Suprapubic skin (tissue), 4 donors: ENCODE measurements at regions not wholly inside any gene's neighbourhood (a gene's known extent, or its start where the extent isn't known, plus 50 kb on each side); places are given as distances from the start of the nearest gene placed in this dataset.
"Not testable (repeated sequence)": the region's sequence is repeated elsewhere in the genome, so short reads cannot be mapped to it uniquely, and the experiment has no call there.

ENCODE experiments used
- DNase-seq, 2 donors: peaks; one replicate each; pipeline ENCODE4 v3.0.0-alpha.2; 2019; ENCODE audit warnings: low spot score in 2 of 2
- H3K27ac ChIP-seq: fragments of 200-600 bp; sonication (generic); one replicate; pipeline ENCODE4 v1.5.1; 2019
- H3K27me3 ChIP-seq: fragments of 200-600 bp; sonication (generic); one replicate; pipeline ENCODE4 v1.5.1; 2019
- H3K36me3 ChIP-seq: fragments of 200-600 bp; sonication (generic); one replicate; pipeline ENCODE4 v1.5.1; 2019
- H3K4me1 ChIP-seq: fragments of 200-600 bp; sonication (generic); one replicate; pipeline ENCODE4 v1.5.1; 2019
- H3K4me3 ChIP-seq: fragments of 200-600 bp; sonication (generic); one replicate; pipeline ENCODE4 v1.5.1; 2019; ENCODE audit warnings: mild to moderate bottlenecking
- H3K9me3 ChIP-seq: fragments of 200-600 bp; sonication (generic); one replicate; pipeline ENCODE4 v1.5.1; 2019
- EP300 ChIP-seq: sonication (generic); formaldehyde crosslinking; IDR thresholded peaks from one replicate; pipeline ENCODE4 v1.6.1; 2017; ENCODE audit warnings: antibody characterized with exemption
- POLR2A ChIP-seq, 2 donors: fragments of 450-650 bp; IDR thresholded peaks; one replicate each; pipeline ENCODE4 v1.6.1; 2017; ENCODE audit warnings: antibody characterized with exemption in 2 of 2, mild to moderate bottlenecking in 2 of 2, moderate library complexity in 2 of 2
- POLR2AphosphoS5 ChIP-seq, 3 donors: sonication (generic); formaldehyde crosslinking; IDR thresholded peaks; one replicate each; pipeline ENCODE4 v1.6.1; 2017; ENCODE audit warnings: antibody characterized with exemption in 3 of 3
- WGBS: methylation state at CpG from one replicate; pipeline ENCODE4 v1.1.5; 2018; 5-methylcytosine and 5-hydroxymethylcytosine counted together
- TF ChIP-seq, protein P1 (sequence below), 2 donors: fragments of 200-600 bp in 1 of 2; fragments of 450-650 bp in 1 of 2; sonication (generic) in 1 of 2; IDR thresholded peaks; one replicate each; pipeline ENCODE4 v1.5.1; 2016 to 2019; ENCODE audit warnings: antibody characterized with exemption in 2 of 2, mild to moderate bottlenecking in 1 of 2, moderate library complexity in 1 of 2

DNA sequence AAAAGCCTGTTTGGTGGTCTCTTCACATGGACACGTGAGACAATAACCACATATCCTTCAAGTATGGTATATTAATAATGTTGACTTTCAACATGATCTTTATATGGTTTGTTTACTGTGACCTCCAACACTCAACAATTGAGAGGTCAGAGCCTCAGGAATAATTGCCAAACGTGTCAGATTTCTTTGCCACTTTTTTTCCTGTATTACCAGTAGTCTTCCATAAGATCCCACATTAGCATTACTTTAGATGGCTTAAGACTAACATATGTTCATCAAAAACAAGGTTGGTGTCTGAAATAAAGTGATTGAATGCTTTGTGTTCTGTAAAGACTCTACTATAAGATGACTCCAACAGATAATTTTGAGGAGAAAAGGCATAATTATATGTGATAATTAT, 118.7 kb upstream of the F3 start:
- no peak for TF ChIP-seq EP300
- TF ChIP-seq, protein P1, sequence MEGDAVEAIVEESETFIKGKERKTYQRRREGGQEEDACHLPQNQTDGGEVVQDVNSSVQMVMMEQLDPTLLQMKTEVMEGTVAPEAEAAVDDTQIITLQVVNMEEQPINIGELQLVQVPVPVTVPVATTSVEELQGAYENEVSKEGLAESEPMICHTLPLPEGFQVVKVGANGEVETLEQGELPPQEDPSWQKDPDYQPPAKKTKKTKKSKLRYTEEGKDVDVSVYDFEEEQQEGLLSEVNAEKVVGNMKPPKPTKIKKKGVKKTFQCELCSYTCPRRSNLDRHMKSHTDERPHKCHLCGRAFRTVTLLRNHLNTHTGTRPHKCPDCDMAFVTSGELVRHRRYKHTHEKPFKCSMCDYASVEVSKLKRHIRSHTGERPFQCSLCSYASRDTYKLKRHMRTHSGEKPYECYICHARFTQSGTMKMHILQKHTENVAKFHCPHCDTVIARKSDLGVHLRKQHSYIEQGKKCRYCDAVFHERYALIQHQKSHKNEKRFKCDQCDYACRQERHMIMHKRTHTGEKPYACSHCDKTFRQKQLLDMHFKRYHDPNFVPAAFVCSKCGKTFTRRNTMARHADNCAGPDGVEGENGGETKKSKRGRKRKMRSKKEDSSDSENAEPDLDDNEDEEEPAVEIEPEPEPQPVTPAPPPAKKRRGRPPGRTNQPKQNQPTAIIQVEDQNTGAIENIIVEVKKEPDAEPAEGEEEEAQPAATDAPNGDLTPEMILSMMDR (IDR thresholded peaks at IDR 0.05), result no peak
- no peak for TF ChIP-seq POLR2A (IDR thresholded peaks at IDR 0.05)
- TF ChIP-seq POLR2AphosphoS5 (IDR thresholded peaks at IDR 0.05), result no peak
- no peak overlapping the region for H3K4me3 ChIP-seq
- H3K27ac ChIP-seq, result no peak overlapping the region
- no peak for DNase-seq
- 74% methylated on average over 2 of the region's 2 CpGs for WGBS
- no peaks in the 10 kb centered on the region for H3K36me3 ChIP-seq
- no peaks in the 10 kb centered on the region for H3K27me3 ChIP-seq
- H3K4me1 ChIP-seq, result no peaks in the 10 kb centered on the region
- H3K9me3 ChIP-seq, result no peaks in the 10 kb centered on the region

DNA sequence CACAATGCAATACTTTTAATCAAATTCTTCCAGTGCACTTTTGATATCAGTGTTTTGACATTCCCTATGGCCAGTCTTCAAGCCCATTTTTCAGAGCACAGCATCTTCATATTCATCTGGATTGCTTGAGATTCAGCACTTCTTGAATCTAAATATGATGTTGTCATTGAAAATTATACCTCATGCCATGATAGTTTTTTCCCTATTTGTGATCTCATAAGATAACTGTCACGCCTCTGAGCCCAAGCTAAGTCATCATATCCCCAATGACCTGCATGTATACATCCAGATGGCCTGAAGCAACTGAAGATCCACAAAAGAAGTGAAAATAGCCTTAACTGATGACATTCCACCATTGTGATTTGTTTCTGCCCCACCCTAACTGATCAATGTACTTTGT, 117.6 kb upstream of the F3 start:
- not testable (repeated sequence) for DNase-seq, H3K27ac ChIP-seq, H3K4me3 ChIP-seq, H3K4me1 ChIP-seq, H3K9me3 ChIP-seq, H3K27me3 ChIP-seq, H3K36me3 ChIP-seq
- 93% methylated on average over 1 of the region's 1 CpG for WGBS

DNA sequence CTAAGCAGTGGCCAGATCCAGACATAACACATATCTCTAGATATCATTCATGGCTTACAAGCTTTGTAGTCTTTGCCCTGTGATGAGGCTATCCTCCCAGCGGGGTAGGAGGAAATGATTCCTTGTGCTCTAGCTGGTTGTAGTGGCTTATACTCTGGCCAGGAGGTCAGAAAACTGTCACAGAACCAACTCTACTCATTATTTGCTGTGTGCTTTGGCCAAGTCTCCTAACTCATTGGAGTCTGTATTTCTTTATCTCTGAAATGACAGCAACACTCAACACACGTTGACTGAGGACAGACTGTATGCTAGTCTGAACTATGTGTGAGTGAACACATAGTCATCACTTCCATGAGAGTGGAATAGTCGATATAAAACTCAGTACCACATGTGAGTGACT, 116.7 kb upstream of the F3 start:
- Histone ChIP-seq H3K27ac (no peak overlapping the region), H3K4me3 (no peak overlapping the region), H3K36me3 (no peaks in the 10 kb centered on the region), H3K27me3 (no peaks in the 10 kb centered on the region), H3K9me3 (no peaks in the 10 kb centered on the region), H3K4me1 (no peaks in the 10 kb centered on the region)
- TF ChIP-seq, protein P1 (IDR thresholded peaks at IDR 0.05), result no peak
- TF ChIP-seq EP300 (no peak), POLR2A (IDR thresholded peaks at IDR 0.05) (no peak), POLR2AphosphoS5 (IDR thresholded peaks at IDR 0.05) (no peak)
- DNase-seq, result no peak
- WGBS, result 64% methylated on average over 3 of the region's 3 CpGs

DNA sequence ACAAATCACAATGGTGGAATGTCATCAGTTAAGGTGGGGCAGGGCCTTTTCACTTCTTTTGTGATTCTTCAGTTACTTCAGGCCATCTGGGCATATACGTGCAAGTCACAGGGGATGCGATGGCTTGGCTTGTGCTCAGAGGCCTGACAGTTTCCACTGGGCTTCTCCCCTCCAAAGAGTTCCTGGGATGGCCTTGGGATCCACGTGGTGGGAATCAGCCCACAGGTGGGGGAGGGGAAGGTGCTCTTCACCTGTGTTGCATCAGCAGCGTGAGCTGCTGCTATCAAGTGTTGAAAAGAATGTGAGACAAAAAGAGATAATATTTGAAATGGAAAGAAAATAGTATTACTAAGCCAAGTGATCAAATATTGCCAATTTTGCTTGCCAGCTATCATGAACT, 116.2 kb upstream of the F3 start:
- H3K4me1 ChIP-seq, H3K4me3 ChIP-seq, H3K9me3 ChIP-seq, H3K27ac ChIP-seq, H3K36me3 ChIP-seq, DNase-seq, H3K27me3 ChIP-seq: not testable (repeated sequence)
- 48% methylated on average over 4 of the region's 4 CpGs for WGBS

DNA sequence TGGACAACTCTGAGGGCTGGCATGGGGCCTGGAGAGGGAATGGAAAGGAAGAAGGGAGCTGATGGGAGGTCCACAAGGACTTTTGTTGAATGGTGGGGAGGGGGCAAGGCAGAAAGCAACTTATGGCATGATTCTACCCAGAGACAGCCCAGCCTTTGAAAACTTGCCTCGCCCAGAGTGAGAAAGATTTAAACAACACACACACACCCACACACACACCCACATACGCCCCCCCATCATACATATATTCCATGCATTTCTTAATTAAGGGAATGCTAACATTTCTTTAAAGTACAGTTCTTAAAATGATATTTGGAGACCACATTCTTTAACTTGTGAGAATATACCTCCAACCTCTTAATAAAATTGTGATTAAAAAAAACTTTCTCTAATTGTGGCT, 115.4 kb upstream of the F3 start:
- no peaks in the 10 kb centered on the region for H3K27me3 ChIP-seq
- H3K36me3 ChIP-seq, result no peaks in the 10 kb centered on the region
- TF ChIP-seq, protein P1 (IDR thresholded peaks at IDR 0.05), result no peak
- TF ChIP-seq POLR2A (IDR thresholded peaks at IDR 0.05), result no peak
- no peak for TF ChIP-seq POLR2AphosphoS5 (IDR thresholded peaks at IDR 0.05)
- no peak for TF ChIP-seq EP300
- H3K4me1 ChIP-seq, result no peaks in the 10 kb centered on the region
- no peaks in the 10 kb centered on the region for H3K9me3 ChIP-seq
- H3K27ac ChIP-seq, result no peak overlapping the region
- WGBS, result 95% methylated on average over 2 of the region's 2 CpGs
- DNase-seq, result no peak
- H3K4me3 ChIP-seq, result no peak overlapping the region

DNA sequence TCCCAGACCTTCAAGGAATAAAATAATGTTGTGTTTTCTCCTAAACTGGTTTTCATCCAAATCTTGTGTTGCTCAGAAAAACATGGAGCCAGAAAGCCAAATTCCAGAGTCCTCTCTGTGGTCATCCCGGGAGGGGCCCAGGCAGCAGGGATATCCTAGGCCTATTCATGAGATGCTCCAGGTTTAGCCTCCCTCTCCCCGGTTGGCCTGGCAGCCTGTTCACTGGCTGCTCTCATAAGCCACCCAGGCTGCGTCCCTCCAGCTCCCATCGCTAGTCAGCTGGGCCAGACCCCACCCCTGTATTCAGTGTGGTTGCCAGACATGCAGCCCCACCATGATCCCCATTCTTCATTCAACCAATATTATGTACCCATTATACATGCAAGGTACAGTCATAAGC, 113.4 kb upstream of the F3 start:
- TF ChIP-seq, protein P1 (IDR thresholded peaks at IDR 0.05), result no peak
- no peak for TF ChIP-seq EP300
- no peak for TF ChIP-seq POLR2A (IDR thresholded peaks at IDR 0.05)
- TF ChIP-seq POLR2AphosphoS5 (IDR thresholded peaks at IDR 0.05), result no peak
- DNase-seq, result no peak
- Histone ChIP-seq H3K4me3 (no peak overlapping the region), H3K27me3 (no peaks in the 10 kb centered on the region), H3K36me3 (no peaks in the 10 kb centered on the region), H3K9me3 (no peaks in the 10 kb centered on the region), H3K27ac (no peak overlapping the region), H3K4me1 (no peaks in the 10 kb centered on the region)
- WGBS, result 86% methylated on average over 4 of the region's 4 CpGs
